OCI-LY1 (cell line): ENCODE measurements at regions not wholly inside any gene's neighbourhood (a gene's known extent, or its start where the extent isn't known, plus 50 kb on each side); places are given as distances from the start of the nearest gene placed in this dataset.

Source experiments
- EZH2 ChIP-seq: fragments of 200-600 bp; sonication (generic), shearing (Covaris generic); IDR thresholded peaks from 2 replicates; pipeline ENCODE4 v1.8.0; 2017; ENCODE audit warnings: borderline replicate concordance, mixed run types, mild to moderate bottlenecking, antibody characterized with exemption, low read length, moderate library complexity, mixed read lengths
- TF ChIP-seq, protein P1 (sequence below): fragments of 200-600 bp; sonication (generic), shearing (Covaris generic); IDR thresholded peaks from 2 replicates; pipeline ENCODE4 v1.5.1; 2017; ENCODE audit warnings: mild to moderate bottlenecking, antibody characterized with exemption, low read length, moderate library complexity, mixed read lengths

DNA sequence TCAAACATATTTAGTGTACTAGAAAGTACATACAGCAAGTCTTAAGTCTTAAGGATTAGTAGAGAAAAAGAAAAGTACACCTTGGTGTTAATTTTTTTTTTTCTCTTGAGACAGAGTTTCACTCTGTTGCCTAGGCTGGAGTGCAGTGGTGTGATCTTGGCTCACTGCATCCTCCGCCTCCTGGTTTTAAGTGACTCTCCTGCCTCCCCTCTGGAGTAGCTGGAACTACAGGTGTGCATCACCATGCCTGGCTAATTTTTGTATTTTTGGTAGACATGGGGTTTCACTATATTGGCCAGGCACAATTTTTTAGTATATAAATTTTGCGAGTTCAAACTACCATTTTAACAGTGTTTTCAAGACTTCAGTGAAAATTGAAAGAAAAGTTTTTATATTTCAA lies 1941.1 kb upstream of the CDH6 start:
- TF ChIP-seq, protein P1, sequence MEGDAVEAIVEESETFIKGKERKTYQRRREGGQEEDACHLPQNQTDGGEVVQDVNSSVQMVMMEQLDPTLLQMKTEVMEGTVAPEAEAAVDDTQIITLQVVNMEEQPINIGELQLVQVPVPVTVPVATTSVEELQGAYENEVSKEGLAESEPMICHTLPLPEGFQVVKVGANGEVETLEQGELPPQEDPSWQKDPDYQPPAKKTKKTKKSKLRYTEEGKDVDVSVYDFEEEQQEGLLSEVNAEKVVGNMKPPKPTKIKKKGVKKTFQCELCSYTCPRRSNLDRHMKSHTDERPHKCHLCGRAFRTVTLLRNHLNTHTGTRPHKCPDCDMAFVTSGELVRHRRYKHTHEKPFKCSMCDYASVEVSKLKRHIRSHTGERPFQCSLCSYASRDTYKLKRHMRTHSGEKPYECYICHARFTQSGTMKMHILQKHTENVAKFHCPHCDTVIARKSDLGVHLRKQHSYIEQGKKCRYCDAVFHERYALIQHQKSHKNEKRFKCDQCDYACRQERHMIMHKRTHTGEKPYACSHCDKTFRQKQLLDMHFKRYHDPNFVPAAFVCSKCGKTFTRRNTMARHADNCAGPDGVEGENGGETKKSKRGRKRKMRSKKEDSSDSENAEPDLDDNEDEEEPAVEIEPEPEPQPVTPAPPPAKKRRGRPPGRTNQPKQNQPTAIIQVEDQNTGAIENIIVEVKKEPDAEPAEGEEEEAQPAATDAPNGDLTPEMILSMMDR, result no peak
- no peak for TF ChIP-seq EZH2
